Esophagus squamous epithelium (tissue), 5 donors: ENCODE measurements at regions not wholly inside any gene's neighbourhood (a gene's known extent, or its start where the extent isn't known, plus 50 kb on each side); places are given as distances from the start of the nearest gene placed in this dataset.

Experiments used
- DNase-seq: peaks from one replicate; lab custom pipeline; 2025; lab: John Stamatoyannopoulos, UW
- H3K27ac ChIP-seq, 4 donors: fragments of 200-600 bp; sonication (generic); one replicate each; pipeline ENCODE4 v1.5.1; 2016 to 2019; ENCODE audit warnings: mild to moderate bottlenecking in 1 of 4
- H3K27me3 ChIP-seq, 4 donors: fragments of 200-600 bp; sonication (generic); 1 replicate in 3 of 4; 2 replicates in 1 of 4; pipeline versions ENCODE4 v1.5.1 to v1.6.0; 2017 to 2021; ENCODE audit warnings: antibody characterized with exemption in 1 of 4
- H3K36me3 ChIP-seq, 3 donors: fragments of 200-600 bp; sonication (generic); one replicate each; pipeline ENCODE4 v1.5.1; 2016 to 2019
- H3K4me1 ChIP-seq, 3 donors: fragments of 200-600 bp; sonication (generic); one replicate each; pipeline ENCODE4 v1.5.1; 2017 to 2019
- H3K4me3 ChIP-seq, 4 donors: fragments of 200-600 bp; sonication (generic); 1 replicate in 3 of 4; 2 replicates in 1 of 4; pipeline ENCODE4 v1.5.1; 2016 to 2019; ENCODE audit warnings: mild to moderate bottlenecking in 2 of 4, moderate library complexity in 1 of 4
- H3K9me3 ChIP-seq, 3 donors: fragments of 200-600 bp; sonication (generic); one replicate each; pipeline ENCODE4 v1.5.1; 2016 to 2019
- POLR2A ChIP-seq, 4 donors: fragments of 450-650 bp; IDR thresholded peaks; one replicate each; pipeline ENCODE4 v1.6.1; 2017; ENCODE audit warnings: antibody characterized with exemption in 4 of 4, mild to moderate bottlenecking in 4 of 4, moderate library complexity in 3 of 4
- WGBS, 2 donors: methylation state at CpG; one replicate each; pipeline ENCODE4 v1.1.5; 2018; 5-methylcytosine and 5-hydroxymethylcytosine counted together
- intact Hi-C: fragments of 100-400 bp; cut with DNase I; formaldehyde crosslinking; loops from one replicate; pipeline ENCODE4 v1.15.0; 2022
- TF ChIP-seq, protein P1 (sequence below), 6 experiments: fragments of 450-650 bp in 4 of 6; fragments of 200-600 bp in 2 of 6; sonication (generic) in 2 of 6; IDR thresholded peaks; one replicate each; pipeline ENCODE4 v1.5.1; 2016 to 2019; ENCODE audit warnings: antibody characterized with exemption in 6 of 6, mild to moderate bottlenecking in 4 of 6, moderate library complexity in 4 of 6
- donor health status: DM: yes; HTN: yes; CAD: no.

GRCh38 chr19:29271911-29272310, 59.0 kb upstream of the UQCRFS1 start:
- Histone ChIP-seq H3K4me1 (peaks cover 0 to 7% (median 0%) of the 10 kb centered on the region in 3 donors), H3K27ac (no peak overlapping the region), H3K9me3 (no peaks in the 10 kb centered on the region), H3K27me3 (peaks cover 0 to 48% (median 0%) of the 10 kb centered on the region in 4 donors), H3K36me3 (no peaks in the 10 kb centered on the region), H3K4me3 (no peak overlapping the region)
- no peak for DNase-seq
- WGBS, 2 donors: 60 to 83% methylated on average over 2 to 3 of the region's 4 CpGs
- intact Hi-C loops: no loop called here
- TF ChIP-seq, protein P1, sequence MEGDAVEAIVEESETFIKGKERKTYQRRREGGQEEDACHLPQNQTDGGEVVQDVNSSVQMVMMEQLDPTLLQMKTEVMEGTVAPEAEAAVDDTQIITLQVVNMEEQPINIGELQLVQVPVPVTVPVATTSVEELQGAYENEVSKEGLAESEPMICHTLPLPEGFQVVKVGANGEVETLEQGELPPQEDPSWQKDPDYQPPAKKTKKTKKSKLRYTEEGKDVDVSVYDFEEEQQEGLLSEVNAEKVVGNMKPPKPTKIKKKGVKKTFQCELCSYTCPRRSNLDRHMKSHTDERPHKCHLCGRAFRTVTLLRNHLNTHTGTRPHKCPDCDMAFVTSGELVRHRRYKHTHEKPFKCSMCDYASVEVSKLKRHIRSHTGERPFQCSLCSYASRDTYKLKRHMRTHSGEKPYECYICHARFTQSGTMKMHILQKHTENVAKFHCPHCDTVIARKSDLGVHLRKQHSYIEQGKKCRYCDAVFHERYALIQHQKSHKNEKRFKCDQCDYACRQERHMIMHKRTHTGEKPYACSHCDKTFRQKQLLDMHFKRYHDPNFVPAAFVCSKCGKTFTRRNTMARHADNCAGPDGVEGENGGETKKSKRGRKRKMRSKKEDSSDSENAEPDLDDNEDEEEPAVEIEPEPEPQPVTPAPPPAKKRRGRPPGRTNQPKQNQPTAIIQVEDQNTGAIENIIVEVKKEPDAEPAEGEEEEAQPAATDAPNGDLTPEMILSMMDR (IDR thresholded peaks at IDR 0.05): no peak
- TF ChIP-seq POLR2A (IDR thresholded peaks at IDR 0.05): no peak

GRCh38 chr19:29273000-29273640, 60.2 kb upstream of the UQCRFS1 start:
- H3K27ac ChIP-seq: no peak overlapping the region
- intact Hi-C loops: no loop called here
- peaks cover 0 to 51% (median 0%) of the 10 kb centered on the region in 4 donors for H3K27me3 ChIP-seq
- 67 to 87% methylated on average over 7 to 8 of the region's 8 CpGs for WGBS, 2 donors
- H3K4me3 ChIP-seq: no peak overlapping the region
- DNase-seq: no peak
- TF ChIP-seq, protein P1 (IDR thresholded peaks at IDR 0.05): no peak
- no peak for TF ChIP-seq POLR2A (IDR thresholded peaks at IDR 0.05)
- no peaks in the 10 kb centered on the region for H3K36me3 ChIP-seq
- peaks cover 0 to 7% (median 0%) of the 10 kb centered on the region in 3 donors for H3K4me1 ChIP-seq
- H3K9me3 ChIP-seq: no peaks in the 10 kb centered on the region

- no peak overlapping the region for H3K4me3 ChIP-seq
- H3K27me3 ChIP-seq: peaks cover 0 to 44% (median 0%) of the 10 kb centered on the region in 4 donors
- intact Hi-C loops: no loop called here
- no peak overlapping the region for H3K27ac ChIP-seq
- no peaks in the 10 kb centered on the region for H3K4me1 ChIP-seq
- no peaks in the 10 kb centered on the region for H3K36me3 ChIP-seq
- no peak for DNase-seq
- no peaks in the 10 kb centered on the region for H3K9me3 ChIP-seq
- TF ChIP-seq POLR2A (IDR thresholded peaks at IDR 0.05): no peak
- TF ChIP-seq, protein P1 (IDR thresholded peaks at IDR 0.05): no peak
- 83 to 100% methylated on average over 2 to 4 of the region's 4 CpGs for WGBS, 2 donors
Measured at GRCh38 chr19:29275266-29275665, 62.3 kb upstream of the UQCRFS1 start.

DNA sequence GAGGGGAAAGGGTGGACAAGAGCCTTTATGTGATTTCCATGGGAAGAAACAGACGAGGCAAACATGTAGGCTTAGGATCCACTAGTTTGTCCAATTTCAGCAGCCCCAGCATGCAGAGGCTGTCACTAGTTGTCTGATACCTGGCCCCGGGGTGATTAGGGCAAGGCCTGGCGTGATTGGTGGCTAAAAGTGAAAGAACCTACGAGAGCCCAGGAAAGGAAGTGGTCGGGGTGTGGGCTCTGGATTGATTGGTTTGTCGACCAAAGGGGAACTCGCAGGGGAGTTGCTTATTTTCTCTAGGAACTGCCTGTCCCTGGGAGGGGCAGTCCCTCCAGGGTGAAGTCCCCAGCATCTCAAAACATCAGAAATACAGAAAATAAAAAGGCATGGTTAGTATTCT, 64.2 kb upstream of the UQCRFS1 start:
- intact Hi-C loops: no loop called here
- TF ChIP-seq, protein P1 (IDR thresholded peaks at IDR 0.05): no peak
- TF ChIP-seq POLR2A (IDR thresholded peaks at IDR 0.05): no peak
- Histone ChIP-seq H3K27ac (no peak overlapping the region), H3K9me3 (no peaks in the 10 kb centered on the region), H3K36me3 (no peaks in the 10 kb centered on the region), H3K4me1 (no peaks in the 10 kb centered on the region), H3K4me3 (no peak overlapping the region), H3K27me3 (peaks cover 0 to 49% (median 0%) of the 10 kb centered on the region in 4 donors)
- no peak for DNase-seq
- WGBS, 2 donors: 6 to 17% methylated on average over 7 of the region's 7 CpGs

DNA sequence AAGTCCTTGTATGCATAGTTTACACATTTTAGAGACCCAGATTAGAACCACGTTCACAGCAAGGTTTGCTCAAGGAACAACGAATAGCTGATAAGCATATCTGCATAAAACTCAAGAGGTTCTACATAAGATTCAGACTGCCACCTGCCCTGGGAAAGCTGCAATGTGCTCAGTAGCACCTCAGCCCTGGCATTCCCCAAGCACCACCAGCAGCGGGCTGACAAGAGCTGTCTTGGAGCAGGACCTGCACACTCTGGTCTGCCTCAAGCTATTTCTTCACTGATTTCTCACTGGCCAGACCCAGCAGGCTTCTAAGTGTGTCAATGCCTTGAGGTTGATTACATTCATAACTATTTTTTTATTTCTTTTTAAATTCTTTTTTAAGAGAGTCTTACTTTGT, 65.8 kb upstream of the UQCRFS1 start:
- no peak overlapping the region for H3K27ac ChIP-seq
- no peaks in the 10 kb centered on the region for H3K9me3 ChIP-seq
- no peaks in the 10 kb centered on the region for H3K4me1 ChIP-seq
- H3K27me3 ChIP-seq: peaks cover 0 to 62% (median 0%) of the 10 kb centered on the region in 4 donors
- H3K36me3 ChIP-seq: no peaks in the 10 kb centered on the region
- DNase-seq: no peak
- 18 to 38% methylated on average over 3 of the region's 3 CpGs for WGBS, 2 donors
- intact Hi-C loops: no loop called here
- no peak for TF ChIP-seq POLR2A (IDR thresholded peaks at IDR 0.05)
- TF ChIP-seq, protein P1 (IDR thresholded peaks at IDR 0.05): no peak
- H3K4me3 ChIP-seq: no peak overlapping the region
